ENCODE measurements at regions not wholly inside any gene's neighbourhood (a gene's known extent, or its start where the extent isn't known, plus 50 kb on each side); places are given as distances from the start of the nearest gene placed in this dataset.

- TF ChIP-seq CTCF (IDR thresholded peaks at IDR 0.05) = no peak
- TF ChIP-seq POLR2A (IDR thresholded peaks at IDR 0.05) = no peak
Observed at GRCh38 chr1:95375174-95375573, 141.2 kb downstream of the RWDD3 start.
